GM21423 (cell line): ENCODE measurements at regions not wholly inside any gene's neighbourhood (a gene's known extent, or its start where the extent isn't known, plus 50 kb on each side); places are given as distances from the start of the nearest gene placed in this dataset.

ENCODE experiments used
- ATAC-seq: cut with Tn5 transposase; IDR thresholded peaks from one replicate; pipeline ENCODE4 v1.9.1; 2021; ENCODE audit warnings: mild to moderate bottlenecking, moderate library complexity; ENCODE audit not compliant: unreplicated experiment

DNA sequence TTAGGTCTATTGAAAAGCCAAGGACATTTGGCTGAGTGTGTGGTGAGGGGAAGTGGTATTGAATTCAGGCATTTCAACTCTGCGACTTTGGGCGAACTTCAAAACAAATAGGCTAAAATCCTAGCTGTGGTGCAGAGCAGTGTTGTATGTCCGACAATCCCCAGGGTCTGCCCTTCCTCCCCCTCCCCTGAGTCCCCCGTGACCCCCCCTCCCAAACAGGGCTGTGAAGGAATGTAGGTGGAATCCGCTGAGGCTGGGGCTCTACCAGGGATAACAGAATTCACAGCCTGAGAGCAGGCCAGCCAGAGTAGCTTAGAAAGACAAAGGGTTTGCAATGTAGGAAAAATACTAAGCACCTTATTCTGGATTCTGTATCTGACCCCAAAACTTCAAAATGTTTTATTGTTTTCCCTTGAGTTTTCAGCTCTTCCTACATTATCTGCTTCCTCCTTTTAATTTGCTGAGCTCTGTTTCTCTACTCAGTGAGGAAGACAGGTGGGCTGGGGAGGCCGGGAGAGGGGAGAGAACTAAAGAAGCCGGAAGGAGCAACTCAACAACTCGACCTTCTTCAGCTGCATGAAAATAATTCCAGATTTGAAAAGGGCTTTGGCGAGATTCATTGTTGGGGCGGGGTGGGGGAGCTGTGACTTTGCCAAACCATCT lies 315.2 kb downstream of the BLID start:
- no peak for ATAC-seq

DNA sequence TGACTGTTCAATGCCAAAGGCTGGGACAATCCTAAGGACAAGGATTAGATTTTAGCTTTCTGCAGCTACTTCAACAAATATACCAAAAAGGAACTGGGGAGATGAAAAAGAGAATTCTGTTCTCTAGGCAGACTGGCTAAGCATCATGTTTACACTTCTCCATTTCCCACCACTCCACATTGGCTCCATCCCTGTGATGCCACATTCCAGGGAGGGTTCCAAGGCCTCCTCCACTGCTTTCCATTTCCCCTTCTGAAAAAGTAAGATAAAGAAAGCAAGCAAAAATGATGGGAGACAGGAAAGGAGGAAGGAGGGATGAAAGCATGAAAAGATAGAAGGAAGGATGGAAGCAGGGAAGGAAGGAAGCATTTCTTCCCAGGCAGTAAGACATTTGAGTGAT lies 315.8 kb downstream of the BLID start:
- no peak for ATAC-seq

DNA sequence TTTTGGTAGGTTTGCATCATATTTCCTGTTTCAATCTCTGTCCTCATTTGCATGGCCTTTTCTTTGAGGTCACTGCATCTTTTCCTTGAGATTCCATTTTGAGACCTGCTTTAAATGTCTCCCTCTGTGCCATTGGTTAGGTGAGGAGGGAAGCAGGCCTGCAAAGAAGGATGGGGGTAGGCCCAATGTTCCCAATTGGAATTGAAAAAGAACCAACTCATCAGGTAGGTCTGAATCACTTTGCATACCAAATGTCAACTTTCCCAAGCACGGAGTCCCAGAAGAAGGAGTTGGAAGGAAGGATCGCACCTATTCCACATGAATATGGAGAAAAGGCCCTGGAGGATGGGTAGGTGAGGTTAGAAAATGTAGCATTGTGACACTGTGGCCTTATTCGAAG lies 318.5 kb downstream of the BLID start:
- ATAC-seq, result no peak

DNA sequence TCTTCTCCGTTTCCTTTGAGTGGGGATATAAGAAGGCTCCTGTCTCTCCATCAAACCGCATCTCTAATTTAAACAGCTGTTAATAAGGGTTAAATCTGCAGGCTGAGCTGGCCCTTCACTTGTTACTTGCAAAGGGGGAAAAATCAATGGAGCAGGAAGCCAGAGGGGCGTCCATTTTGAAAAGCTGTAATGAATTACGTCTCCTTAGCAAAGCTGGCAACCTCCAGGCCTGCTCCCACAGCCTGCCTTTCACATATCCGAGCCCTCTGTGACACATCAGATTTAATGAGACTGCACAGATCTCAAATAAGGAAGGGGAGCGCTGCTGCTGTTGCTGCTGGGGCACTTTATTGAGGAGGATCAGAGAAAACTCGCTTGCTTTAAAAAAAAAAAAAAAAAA lies 320.8 kb downstream of the BLID start:
- ATAC-seq, result no peak

DNA sequence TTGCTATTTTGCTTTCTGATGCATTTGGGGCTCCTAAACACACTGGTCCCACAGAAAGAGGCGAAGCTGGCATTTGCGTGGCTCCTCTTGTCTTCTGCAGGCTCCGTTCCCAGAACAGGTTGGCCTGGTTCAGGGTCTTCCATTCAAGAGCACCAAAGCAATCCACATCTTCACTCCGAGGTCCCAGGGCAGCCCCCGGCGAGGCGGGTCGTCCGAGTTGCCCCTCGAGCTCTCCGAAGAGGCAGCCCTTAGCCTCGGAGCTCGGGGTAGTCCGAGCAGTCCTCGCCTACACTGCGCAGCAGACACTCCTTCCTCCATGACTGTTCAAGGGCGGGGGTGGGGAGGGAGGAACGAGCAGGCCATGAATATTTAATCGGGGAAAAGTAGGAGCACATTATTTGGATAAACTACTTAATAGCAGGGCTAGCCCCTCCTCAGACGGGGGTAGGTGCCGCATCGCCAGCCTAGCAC lies 321.3 kb downstream of the BLID start:
- ATAC-seq, result no peak

DNA sequence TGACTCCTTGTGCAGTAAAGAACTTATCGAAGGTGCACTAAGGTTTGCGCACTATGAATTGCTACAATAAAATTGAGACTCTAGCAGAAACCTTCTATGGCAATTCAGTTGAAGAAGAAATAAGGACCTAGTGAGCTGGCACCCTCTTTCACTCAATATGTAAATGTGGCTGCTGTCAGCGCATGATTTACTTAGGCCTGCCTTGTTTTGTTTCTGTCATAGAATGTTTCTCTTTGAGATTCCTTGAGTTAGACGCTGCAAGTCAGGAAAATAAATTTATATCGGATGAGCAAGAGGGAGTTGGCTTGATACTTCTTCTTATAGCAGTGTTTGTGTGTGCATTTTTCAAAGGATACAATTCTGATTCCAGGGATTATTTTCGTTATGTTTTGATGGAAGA lies 322.1 kb downstream of the BLID start:
- ATAC-seq, result no peak

DNA sequence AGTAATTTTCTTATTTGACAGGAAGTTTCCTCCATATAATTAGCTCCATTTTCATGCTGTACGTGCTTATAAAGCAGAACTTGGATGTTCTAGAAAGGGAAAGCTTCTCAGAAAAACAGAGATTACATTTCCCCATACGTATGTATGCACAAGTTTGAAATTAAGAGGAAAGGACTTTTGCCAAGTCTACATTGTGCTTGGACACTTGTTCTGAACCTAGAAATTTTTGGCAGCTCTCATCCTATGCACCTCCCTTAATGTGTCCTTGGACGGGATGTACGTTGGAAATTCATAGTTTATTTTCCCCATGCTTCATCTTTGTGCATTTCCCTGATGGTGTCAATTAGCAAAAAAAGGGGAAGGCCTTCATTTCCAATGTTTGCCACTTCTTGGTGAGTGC lies 322.7 kb downstream of the BLID start:
- no peak for ATAC-seq

DNA sequence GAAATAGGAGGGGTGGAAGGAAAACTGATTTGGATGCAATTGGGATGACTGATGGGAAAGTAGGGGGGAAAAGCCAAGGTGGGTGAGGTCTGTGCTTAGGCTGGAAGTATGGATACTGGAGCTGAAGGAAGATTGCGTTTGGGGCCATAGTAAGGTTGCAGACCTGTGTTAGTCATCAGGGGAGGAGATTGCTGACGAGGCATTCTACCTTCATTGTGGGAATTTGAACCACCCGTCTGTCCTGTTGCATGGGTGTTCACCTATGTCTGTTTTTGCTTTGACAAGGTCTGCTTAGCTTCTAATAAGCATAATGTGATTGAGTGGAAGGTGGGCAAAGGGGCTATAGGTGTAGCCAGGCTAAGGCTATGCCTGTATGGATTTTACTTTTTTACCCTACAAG lies 323.8 kb downstream of the BLID start:
- ATAC-seq, result no peak

DNA sequence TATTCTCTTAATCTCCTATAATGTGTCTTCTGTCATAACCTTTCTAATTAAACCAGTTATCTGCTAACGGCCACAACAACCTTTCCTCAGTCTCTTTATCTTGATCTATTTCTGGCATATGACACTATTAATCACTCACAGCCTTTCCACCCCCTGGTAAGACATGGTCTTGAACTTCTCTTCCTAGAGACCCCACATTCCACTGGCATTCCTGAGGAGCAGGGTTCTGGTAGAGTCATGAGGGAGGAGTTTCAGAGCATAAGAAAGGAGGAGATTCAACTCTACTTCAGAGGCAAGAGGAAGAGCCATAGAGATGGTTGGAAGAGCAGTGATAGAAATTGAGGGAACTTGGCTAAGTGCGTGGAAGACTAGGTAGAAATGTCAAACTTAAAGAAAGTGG lies 325.6 kb downstream of the BLID start:
- no peak for ATAC-seq

DNA sequence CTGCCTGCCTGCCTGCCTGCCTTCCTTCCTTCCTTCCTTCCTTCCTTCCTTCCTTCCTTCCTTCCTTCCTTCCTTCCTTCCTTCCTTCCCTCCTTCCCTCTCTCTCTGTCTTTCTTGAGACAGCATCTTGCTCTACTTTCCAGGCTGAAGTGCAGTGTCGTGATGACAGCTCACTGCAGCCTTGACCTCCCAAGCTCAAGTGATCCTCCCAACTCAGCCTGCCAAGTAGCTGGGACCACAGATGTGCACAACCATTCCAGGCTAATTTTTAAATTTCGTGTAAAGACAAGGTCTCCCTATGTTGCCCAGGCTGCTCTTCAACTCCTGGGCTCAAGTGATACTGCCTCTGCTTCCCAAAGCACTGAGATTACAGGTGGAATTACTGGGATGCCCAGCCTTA lies 328.2 kb upstream of the SORL1-AS1 start:
- ATAC-seq, result no peak

DNA sequence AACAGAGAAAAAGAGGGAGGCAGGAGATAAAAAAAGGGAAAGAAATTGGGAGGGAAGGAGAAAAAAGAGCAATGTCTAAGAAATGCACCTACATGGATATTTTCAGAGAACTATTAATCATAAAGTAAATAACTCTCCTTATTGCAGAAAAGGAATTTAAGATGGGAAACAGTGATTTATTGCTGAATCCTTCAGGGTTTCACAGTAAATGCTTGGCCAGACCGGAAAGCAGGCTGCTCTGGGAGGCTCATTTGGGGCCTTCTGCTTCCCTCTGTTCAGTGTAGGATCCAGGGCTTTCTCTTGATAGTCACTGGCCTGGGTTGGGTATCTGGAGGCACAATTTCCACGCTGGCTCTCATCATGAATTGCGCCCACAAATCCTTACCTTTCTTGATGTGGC lies 324.3 kb upstream of the SORL1-AS1 start:
- ATAC-seq, result no peak

DNA sequence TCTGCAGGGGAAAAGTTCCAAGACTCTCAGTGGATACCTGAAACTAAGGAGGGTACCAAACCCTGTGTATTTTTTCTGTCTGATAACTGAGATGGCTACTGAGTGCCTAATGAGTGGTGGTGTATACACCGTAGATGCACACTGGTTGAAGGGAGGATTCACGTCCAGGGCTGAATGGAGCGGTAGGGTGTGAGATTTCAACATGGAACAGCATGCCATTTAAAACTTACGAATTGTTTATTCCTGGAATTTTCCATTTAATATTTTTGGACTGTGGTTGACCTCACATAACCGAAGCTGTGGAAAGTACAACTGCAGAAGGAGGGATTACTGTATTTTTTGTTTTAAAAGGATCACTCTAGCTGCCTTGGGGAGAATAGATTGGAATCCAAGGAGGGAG lies 322.5 kb upstream of the SORL1-AS1 start:
- ATAC-seq, result no peak

DNA sequence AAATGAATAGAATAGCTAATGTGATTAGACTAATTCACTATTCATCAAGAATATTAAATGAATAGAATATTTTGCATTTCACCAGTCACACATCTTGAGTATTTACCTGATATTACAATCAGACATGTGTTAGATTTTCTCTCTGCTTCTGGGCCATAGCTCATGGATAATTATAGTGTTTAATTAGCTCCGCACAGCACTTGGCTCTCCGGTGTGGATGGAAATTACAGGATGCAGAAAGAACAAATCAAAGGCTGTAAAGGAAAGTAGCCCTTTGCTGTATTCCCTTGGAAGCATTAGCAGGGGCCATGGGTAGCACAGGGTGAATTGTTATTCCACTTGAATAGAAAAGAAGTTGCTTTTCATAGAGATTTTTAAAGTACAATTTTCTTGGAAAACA lies 320.3 kb upstream of the SORL1-AS1 start:
- no peak for ATAC-seq

DNA sequence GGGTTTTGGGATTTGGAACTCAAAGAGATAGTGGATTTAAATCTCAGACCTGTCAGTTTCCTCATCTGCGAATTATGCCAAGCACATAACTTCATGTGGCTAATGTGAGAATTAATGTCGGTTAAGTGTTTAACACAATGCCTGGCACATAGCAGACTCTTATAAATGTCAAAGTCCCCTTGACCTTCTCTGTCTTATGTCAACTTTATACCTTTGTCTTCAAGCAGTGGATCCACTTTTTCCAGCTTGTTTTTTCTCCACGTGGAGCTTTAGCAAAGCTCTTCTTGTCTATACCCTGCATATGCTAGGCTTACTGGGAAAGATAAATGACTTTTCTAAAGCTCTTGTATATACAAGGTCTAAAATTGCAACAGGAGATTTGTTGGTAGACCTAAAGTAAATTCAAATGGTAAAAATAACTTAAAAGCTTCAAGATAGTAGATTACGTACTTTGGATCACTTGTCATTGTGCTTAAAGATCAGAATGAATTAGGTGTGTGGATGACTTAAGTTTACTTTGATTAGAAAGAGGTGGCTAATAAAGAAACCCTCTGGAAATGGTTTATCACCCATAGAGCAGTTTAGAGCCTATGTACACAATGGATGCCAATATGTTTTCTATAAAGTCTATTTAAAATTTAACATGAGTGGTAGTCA lies 318.3 kb upstream of the SORL1-AS1 start:
- no peak for ATAC-seq

DNA sequence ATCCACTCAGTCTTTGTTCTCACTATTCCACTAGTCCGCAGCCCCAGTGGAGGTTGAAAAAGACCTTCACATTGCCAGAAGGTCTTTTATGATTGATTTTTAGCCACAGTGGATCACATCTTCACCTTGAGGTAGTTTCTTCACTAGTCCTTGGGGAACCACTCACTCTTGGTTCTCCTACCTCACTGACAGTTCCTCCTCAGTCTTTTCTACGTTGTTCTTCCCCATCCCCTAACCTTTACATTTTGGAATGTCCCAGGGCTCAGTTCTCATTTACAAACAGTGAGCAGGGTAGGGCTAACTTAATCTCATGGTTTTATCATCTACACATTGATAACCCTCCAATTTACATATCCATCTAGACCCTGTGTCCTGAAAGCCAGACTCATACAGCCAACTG lies 316.4 kb upstream of the SORL1-AS1 start:
- no peak for ATAC-seq

DNA sequence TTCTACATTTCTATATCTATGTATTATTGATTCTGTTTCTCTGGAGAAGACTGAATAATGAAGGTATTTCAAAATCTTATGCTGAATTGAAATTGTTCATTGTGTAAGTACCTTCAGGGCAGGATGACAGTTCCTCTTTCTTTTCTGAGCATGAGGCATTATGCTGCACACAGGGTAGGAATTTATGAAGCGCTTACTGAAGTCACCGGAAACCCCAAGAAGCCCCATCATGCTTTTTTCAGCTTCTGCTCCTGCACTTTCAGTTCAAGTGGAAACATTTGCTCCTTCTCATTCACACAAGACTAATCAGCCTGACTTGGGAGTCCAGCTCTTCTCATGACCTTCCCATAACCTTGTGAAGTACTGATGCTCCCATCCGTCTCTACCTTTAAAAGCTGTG lies 314.7 kb upstream of the SORL1-AS1 start:
- peak; percentile 67 for ATAC-seq

DNA sequence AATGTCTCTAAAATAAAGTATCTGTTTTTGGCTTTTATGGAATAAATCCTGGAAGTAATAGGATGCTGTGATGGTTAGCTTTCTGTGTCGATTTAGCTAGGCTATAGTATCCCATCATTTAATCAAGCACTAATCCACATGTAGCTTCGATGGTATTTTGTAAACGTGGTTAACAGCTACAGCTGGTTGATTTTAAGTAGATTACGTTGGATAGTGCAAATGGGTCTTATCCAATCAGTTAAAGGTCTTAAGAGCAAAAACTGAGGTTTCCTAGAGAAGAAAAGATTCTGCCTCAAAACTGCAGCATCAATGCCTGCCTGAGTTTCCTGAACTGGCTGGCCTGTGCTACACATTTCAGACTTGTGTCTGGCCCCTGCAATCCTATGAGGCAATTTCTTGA lies 314.2 kb upstream of the SORL1-AS1 start:
- ATAC-seq, result no peak

DNA sequence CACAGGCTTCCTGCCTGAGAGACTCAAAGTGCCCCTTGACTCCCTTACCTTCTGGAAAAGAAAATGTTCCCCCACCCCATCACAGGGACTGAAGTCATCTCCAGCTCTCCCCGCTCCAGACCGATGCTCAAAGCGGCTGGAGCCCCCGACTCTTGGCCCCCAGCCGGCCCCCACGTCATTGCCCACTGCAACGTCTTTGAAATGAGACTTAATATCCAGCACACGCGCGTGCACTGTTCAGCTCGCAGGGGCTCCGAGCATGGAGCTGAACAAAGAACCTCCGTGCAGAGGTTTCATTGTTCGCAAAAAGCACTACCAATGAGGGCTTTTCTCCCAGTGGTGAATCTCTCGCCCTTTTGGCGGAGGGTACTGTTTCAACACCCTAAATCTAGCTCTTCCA lies 313.4 kb upstream of the SORL1-AS1 start:
- ATAC-seq, result no peak

DNA sequence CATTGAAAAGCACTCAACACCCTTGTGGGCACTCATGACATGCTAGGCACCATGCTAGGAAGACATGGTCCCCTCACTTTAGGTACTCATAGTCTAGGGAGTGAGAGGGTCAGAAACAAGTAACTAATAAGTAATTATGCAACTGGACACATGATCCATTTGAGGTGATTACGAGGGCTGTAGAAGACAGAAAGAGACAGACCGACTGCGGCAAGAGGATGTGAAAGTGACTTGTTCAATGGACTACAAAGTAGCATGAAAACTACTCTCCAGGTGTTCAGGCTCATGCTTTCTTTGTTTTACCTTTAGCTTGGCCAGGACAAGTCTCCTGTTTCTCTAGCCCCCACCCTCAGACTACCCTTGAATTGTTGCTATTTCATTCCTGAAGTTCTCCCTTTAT lies 310.8 kb upstream of the SORL1-AS1 start:
- ATAC-seq, result peak; percentile 87

DNA sequence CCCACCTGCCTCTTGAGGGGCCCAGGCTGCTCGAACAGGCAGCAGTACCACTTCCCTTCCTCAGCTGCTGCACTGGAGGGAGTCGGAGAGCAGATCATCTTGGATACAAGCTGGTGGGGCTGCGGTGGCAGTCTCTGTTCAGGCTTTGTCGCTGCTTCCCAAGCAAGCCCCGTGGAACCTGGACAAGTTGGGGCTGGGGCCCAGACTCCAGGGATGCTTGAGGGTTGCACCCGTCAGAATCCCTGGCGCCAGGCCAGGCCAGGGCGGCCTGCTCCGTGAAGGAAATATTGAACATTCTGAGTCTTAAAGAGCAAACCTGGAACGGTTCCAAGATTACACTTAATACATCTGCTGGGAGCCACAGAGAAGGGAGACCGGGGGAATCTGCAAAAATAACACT lies 310.1 kb upstream of the SORL1-AS1 start:
- ATAC-seq, result no peak

DNA sequence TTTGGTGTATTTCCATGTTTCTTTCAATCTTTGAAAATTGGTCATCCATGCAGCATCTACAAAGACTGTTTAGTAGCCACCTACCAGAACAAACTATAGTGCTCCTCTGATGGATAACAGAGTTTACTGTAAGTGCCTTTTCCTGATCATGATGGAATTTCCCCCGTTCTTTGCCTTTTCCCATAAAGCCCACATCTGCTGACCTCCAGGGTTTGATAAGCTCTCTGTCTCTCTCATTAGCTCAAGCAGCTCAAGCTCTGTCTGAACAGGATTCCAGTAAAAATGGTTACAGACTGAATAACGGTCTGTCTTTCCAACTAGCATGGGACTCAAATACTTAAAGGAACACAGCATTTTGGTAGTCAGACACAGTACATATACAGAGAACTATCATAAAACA lies 308.4 kb upstream of the SORL1-AS1 start:
- no peak for ATAC-seq

DNA sequence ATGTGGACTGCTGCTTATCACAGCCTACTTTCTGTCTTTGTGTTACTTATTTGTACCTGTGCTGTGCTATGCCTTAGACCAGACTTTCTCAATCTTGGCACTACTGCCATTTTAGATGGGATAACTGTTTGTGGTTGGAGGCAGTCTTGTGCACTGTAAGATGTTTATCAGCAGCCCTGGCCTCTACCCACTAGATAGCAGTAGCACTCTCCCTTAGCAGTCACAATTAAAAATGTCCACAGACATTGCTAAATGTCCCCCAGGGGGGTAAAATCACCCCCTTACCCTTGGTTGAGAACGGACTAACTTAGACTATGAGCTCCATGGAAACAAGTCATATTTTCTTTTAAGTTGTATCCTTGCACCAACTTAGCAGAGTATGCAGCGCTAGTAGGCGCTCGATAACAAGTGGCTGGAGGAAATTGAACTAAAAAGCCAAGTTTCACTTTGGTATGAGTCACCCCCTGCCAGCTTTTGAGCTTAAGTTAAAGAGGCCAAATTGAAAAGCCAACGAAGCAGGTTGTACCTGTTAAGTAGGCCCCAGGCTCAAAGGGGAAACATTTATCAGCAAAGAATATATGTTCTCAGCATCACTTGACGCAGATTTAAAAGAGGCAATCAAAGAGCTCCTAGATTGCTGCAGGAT lies 304.8 kb upstream of the SORL1-AS1 start:
- ATAC-seq, result no peak
